ENCODE measurements at regions not wholly inside any gene's neighbourhood (a gene's known extent, or its start where the extent isn't known, plus 50 kb on each side); places are given as distances from the start of the nearest gene placed in this dataset.
"Not testable (repeated sequence)": the region's sequence is repeated elsewhere in the genome, so short reads cannot be mapped to it uniquely, and the experiment has no call there.

DNA sequence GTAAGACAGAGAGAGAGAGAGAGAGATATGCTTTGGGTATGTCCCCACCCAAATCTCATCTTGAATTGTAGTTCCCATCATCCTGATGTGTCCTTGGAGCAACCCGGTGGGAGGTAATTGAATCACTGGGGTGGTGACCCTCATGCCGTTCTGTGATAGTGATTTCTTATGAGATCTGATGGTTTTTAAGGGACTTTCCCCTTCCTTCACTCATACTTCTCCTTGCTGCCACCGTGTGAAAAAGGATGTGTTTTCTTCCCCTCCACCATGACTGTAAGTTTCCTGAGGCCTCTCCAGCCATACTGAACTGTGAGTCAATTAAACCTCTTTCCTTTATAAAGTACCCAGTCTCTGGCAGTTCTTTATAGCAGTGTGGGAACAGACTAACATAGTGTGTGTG, 60.3 kb downstream of the EOMES start:
- DNase-seq: no peak

DNA sequence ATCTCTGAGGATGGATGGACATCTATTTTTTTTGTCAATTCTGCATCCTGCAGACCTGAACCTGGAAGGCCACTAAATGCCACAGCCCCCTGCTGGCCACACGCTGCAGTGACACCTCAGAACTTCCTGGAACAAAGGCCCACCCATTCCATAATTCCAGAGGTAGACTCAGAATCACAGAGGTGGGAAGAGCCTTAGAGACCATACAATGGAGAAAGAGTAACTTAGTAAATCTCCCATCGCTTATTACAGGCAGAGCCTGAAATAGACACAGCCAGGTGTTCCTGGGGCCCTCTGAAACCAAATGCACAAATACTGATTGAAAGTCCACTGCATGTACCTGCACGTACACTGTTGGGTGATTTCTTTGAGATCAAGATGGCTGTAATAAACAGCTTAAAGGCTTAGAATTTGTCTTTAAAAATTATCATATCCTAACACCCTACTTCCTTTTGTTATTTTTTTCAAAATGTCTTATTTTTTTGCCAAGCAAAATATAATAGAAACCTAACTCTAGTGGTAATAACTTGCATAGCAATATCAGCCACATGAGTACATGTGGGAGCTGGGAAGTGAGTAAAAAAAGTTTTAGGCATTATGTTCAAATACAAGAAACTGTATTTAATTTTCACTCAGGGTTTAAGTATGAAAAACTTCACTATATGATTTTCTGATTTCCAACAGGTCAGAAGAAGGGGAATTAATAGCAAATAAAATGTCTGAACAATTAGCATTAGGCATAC, 62.7 kb downstream of the EOMES start:
- DNase-seq: peak; percentile 77

GRCh38 chr3:27658741-27659140, 63.4 kb downstream of the EOMES start:
- no peak for DNase-seq

DNA sequence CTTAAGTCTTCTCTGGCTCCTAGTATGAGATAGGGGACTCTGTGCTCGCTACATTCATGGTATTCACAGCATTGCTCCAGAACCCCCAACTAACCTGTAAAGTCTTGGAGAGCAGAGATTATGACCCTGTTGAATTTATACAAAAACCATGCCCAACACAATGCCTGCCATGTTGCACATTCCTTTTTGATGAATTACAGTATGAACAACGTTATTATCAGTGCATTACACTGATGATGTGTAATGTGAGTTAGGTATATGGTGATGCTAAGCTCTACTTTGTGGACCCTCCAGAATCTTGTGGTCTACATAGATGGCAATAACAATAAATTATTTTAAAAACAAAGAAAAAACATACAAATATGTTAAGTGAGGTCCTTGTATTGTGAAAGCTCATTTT, 64.3 kb downstream of the EOMES start:
- no peak for DNase-seq

DNA sequence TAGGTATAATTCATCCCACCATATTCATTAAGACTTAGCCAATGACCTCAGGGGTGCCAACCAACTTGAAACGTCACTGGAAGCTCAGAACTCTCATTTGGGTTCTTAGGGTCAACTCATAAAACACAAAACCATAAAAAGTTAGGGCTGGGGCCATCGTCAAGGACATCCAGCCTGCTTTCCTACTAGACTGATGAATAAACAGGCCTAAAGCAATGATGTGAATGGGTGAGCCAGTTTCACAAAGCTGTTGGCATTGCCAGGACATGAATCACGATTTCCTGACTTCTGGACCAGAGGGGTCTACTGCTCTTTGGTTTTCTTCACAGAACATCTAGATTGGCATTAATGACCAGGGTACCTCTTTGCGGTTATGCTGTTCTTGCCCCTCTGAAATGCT, 64.7 kb downstream of the EOMES start:
- no peak for DNase-seq

DNA sequence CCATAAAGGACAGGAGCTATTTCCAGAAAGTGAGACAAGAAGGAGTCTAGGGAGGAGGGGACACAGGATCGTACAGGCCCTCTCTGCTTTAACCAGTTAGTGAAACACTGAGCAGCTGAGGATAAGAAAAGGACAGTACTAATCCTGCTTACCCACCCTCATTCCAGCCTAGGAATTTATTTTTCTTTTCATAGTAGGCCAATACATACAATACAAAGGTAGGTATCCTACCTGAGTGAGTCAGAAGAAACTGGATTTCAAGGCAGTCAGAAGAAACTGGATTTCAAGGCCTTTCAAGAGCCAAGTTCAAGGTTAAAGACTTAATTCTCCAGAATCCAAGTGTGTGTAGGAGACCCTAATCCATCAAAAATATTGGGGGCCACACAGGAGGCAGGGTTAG, 65.3 kb downstream of the EOMES start:
- DNase-seq: no peak

GRCh38 chr3:27655547-27655946, 66.6 kb downstream of the EOMES start:
- no peak for DNase-seq

DNA sequence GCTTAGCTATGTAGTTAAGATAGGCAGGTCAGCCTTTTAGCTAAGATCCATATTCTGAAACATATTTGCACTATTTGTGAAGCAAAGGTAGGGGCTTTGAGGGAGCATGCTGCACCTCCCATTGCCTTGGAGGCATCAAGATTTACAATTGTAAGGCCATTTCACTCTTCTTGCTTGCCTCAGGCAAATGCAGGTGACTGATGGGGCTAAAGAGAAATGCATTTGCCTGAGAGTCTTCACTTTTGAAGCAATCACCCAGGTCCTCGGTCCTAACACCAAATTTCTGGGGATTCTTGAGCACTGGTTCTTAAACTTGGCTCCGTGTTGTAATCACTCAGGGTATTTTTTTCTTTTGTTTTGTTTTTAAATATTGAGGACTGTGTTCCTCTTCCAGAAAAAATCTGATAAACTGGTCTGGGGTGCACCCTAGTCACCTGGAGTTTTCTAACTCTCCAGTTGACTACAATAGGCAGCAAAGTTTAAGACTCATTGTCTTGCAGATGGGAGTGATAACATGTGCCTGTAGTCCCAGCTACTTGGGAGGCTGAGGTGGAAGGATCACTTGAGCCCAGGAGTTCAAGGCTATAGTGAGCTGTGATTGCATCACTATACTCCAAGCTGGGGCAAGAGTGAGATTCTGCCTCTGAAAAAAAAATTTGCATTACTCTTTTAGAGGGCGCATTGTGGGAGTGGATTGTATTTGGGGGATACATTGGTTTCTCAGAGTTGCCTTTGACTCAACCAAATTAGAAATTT, 68.1 kb downstream of the EOMES start:
- no peak for DNase-seq

GRCh38 chr3:27649277-27649676, 72.8 kb downstream of the EOMES start:
- no peak for DNase-seq

GRCh38 chr3:27646896-27647295, 75.2 kb downstream of the EOMES start:
- DNase-seq: no peak

DNA sequence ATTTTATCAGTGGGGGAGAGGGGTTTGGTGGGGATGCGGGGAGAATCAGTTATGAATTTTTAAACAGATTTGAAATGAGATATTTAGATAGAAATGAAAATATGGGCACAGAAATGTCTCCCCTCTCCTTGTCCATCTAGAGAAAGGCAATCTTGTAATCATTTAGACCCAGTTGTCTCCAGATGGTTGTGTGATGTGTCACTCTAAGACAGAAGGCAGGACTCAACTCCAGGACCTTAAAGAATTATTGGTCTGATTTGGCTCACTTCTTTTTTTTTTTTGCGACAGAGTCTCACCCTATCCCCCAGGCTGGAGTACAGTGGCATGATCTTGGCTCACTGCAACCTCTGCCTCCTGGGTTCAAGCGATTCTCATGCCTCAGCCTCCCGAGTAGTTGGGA, 77.2 kb downstream of the EOMES start:
- no peak for DNase-seq

DNA sequence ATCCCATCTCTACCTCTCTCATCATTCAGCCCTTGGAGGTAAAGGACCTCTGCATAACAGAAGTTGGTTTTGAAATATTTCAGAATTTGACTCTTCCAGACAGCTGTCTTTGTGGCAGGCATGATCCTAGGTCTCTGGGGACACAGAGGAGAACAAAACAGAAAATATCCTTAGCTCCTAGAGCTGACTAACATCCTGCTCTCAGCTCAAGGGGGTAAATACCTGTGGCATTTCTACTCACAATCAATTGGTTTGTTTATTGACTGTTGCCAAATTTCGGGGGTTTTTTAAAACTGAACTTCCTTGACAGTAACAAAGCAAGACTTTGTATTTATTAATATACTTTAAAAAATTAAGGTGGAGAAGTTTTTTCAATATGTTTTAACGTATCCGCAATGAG, 78.8 kb downstream of the EOMES start:
- no peak for DNase-seq

- DNase-seq: no peak
These were observed 79.3 kb downstream of the EOMES start for GRCh38 chr3:27642796-27643195.

DNA sequence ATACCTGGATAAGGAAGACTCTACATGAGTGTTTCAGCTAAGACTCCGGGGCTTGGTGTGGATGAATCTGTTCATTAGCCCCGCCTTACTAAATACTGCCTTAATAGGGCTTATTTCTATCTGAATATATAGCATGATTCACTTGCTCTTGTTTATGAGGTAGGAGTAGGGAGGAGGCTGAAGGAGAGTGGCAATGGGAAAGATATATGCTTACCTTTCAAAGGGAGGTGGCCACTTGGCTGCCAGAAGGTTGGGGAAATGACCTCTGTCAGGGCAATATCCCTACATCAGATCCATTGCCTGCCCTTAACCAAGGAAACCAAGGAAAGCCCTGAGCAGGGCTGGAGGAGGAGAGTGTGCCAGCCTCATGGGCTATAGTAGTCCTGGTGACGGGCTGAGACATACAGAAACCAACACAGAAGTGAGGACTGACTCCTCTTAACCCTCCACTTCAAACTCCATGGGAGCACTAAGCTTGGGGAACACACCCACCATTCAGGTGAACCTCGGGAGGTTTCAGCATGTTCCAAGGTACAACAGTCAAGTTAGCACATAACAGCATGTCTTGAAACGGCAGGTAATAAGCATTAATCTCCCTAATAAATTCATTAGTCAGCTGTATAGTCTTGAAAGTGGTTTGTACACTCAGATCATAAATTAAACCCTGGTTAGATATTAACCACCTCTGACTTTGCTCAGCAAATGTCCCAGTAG, 80.1 kb downstream of the EOMES start:
- no peak for DNase-seq

DNA sequence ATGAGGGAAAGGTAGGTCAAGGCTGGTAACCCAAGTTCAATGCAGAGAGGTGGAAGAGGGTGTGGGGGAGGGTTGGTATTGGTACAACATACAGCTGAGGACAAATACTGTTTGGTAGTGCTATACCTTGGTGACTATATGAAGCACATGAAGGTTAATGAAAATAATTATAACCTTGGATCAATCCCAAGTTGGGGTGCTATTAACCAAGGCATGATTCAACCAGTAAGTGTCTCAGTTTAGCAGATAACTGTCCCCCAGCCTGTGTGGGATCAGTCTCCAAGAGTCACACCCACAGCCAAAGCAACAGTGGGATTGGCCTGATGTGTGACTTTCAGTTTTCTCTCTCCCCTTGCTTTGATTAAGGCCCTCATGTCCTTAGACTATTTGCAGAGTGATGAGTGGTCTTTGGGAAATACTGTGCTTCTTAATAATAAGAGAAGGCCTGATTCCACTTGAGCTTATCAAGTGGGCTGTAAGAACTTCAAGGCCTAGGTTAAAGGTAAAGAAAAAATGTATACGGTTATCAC, 80.8 kb downstream of the EOMES start:
- DNase-seq: no peak

DNA sequence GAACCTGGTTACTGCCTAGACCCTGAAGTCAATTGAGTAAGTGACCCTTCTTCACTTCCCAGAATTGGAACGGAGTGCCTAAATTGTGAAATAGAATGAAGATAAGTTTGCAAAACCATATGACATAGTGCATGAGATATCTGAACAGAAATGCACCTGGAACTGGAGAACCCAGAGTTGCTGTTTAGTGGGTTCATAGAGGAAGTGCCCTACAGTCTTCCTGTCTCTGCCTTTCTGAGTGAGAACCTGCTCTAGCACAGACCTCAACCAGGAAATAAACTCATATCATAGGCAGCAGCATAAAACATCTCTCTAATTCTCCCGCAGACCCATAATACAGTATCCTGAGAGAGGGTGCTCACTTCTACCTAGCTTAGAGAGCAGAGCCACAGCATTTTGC, 82.9 kb downstream of the EOMES start:
- DNase-seq: no peak

DNA sequence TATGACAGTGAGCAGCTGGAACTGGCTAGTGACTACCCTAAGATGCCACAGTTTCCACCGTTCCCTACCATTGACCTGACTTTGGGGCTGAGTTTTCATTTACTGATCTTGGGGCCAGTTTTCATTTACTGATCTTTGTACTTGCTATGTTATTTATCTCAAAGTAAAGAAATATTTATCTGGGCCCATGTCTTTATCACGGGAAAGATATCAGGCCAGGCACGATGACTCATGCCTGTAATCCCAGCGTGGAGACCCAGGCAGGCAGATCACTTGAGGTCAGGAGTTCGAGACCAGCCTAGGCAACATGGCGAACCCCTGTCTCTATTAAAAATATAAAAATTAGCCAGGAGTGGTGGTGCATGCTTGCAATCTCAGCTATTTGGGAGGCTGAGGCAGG, 83.5 kb downstream of the EOMES start:
- no peak for DNase-seq

- no peak for DNase-seq
These were observed 84.7 kb downstream of the EOMES start for GRCh38 chr3:27637346-27637995.

DNA sequence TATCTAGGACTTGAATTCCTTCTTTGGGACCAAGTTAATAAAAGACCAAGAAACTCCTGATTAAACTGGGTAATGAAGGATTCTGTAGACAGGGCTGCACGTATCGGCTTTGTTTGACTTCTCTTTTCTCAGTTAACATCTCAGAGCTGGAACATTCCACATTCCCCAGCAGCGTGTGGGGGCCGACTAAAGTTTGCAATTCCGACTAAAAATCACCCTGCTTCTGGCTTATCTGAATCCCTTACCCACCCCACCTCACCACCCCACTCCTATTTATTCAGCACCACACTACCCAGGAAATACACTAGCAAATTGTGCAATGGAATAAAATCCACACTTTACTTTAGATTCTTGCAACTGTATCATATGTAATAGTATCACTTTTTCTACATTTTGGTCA, 87.1 kb downstream of the EOMES start:
- not testable (repeated sequence) for DNase-seq

DNA sequence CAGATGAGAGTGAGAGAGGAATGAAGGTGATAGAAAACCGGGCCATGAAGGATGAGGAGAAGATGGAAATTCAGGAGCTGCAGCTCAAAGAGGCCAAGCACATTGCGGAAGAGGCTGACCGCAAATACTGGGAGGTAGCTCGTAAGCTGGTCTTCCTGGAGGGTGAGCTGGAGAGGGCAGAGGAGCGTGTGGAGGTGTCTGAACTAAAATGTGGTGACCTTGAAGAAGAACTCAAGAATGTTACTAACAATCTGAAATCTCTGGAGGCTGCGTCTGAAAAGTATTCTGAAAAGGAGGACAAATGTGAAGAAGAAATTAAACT, 88.9 kb downstream of the EOMES start:
- no peak for DNase-seq

- DNase-seq: peak; percentile 76
These were observed 89.5 kb downstream of the EOMES start for GRCh38 chr3:27632431-27633223.

DNA sequence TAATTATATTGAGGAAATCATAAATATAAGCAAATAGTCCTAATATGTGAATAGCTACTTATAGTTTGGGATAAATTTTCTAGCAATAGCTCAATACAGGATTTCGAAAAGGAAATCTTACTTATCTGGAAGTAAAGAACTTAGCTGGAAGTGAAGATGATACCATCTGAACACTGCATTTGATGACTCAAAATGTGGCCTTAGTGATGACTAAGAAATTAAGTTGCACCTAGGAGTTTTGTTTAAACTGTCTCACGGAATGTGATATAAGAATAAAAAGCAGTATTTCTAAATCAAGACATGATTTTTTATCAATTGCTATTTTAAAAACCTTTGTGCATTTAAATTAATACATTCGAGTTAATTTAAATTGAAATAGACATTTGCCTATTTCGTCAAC, 91.2 kb downstream of the EOMES start:
- no peak for DNase-seq

- no peak for DNase-seq
These were observed 92.8 kb downstream of the EOMES start for GRCh38 chr3:27629366-27629765.
